Choroid plexus epithelial cell (primary cell): ENCODE measurements at regions not wholly inside any gene's neighbourhood (a gene's known extent, or its start where the extent isn't known, plus 50 kb on each side); places are given as distances from the start of the nearest gene placed in this dataset.

ENCODE experiments used
- DNase-seq: peaks from one replicate; pipeline ENCODE4 v3.0.0-alpha.2; 2010; ENCODE audit warnings: low read depth
- H3K4me3 ChIP-seq: 2 replicates; pipeline ENCODE4 v1.5.1; 2011; ENCODE audit warnings: low read depth, mild to moderate bottlenecking, control low read depth, low read length, moderate library complexity
- CTCF ChIP-seq: conservative IDR thresholded peaks from 2 replicates; pipeline ENCODE4 v1.5.1; 2011; ENCODE audit warnings: low read depth, mild to moderate bottlenecking, control low read depth, inconsistent platforms, low read length, moderate library complexity

- DNase-seq: no peak
- TF ChIP-seq CTCF: no peak
- no peak overlapping the region for H3K4me3 ChIP-seq
Observed at GRCh38 chr7:51593628-51594027, 277.0 kb upstream of the COBL start.

- no peak for TF ChIP-seq CTCF
Observed at GRCh38 chr7:51592842-51593599, 276.4 kb upstream of the COBL start.

GRCh38 chr7:51591223-51591622, 274.6 kb upstream of the COBL start:
- no peak overlapping the region for H3K4me3 ChIP-seq
- TF ChIP-seq CTCF: no peak
- DNase-seq: no peak

More at GRCh38 chr7:51592842-51593599, 276.4 kb upstream of the COBL start:
- no peak for DNase-seq
- H3K4me3 ChIP-seq: no peak overlapping the region

GRCh38 chr7:51590746-51591145, 274.1 kb upstream of the COBL start:
- TF ChIP-seq CTCF: no peak
- DNase-seq: no peak

GRCh38 chr7:51589111-51589510, 272.5 kb upstream of the COBL start:
- no peak overlapping the region for H3K4me3 ChIP-seq
- no peak for DNase-seq
- TF ChIP-seq CTCF: no peak

More at GRCh38 chr7:51590746-51591145, 274.1 kb upstream of the COBL start:
- no peak overlapping the region for H3K4me3 ChIP-seq

GRCh38 chr7:51587604-51588003, 271.0 kb upstream of the COBL start:
- DNase-seq: no peak
- TF ChIP-seq CTCF: no peak
- no peak overlapping the region for H3K4me3 ChIP-seq

- TF ChIP-seq CTCF: no peak
- no peak for DNase-seq
- H3K4me3 ChIP-seq: no peak overlapping the region
Observed at GRCh38 chr7:51577390-51577789, 260.8 kb upstream of the COBL start.
